ENCODE measurements at regions not wholly inside any gene's neighbourhood (a gene's known extent, or its start where the extent isn't known, plus 50 kb on each side); places are given as distances from the start of the nearest gene placed in this dataset.
A peak's percentile ranks its signal among the peaks of the same experiment; 100 is the strongest.

DNA sequence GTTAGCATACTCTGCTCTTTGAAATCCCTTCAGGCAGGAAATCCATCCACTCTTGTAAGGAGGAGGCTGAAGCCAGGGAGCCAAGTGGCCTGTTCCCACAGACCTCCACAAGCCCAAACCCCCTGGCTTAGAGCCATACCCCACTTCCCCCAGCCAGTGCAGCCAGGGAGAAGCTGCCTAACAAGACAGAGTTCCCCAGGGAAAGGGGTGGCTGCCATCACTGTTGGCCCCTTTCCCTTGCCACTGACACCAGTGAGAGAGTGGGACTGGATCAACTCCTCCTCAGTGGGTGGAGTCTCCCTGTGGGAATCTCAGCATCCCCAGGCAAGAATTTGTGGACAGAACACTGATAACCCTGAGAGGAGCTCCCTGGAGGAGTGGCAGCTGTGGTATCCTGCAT is 389.4 kb downstream of the PABPC4L start:
- no peak overlapping the region for H3K9ac ChIP-seq (ENCODE audit: low read length)
- Mint-ChIP-seq H3K36me3 (ENCODE audit: low read depth, unreplicated experiment) (no peaks in the 10 kb centered on the region), H3K4me3 (ENCODE audit: unreplicated experiment) (no peak overlapping the region), H3K27ac (ENCODE audit: unreplicated experiment) (no peak overlapping the region), H3K4me1 (ENCODE audit: low read depth, unreplicated experiment) (no peaks in the 10 kb centered on the region), H3K27me3 (ENCODE audit: low read depth, unreplicated experiment) (no peaks in the 10 kb centered on the region), H3K9me3 (ENCODE audit: unreplicated experiment) (peaks cover under 1% of the 10 kb centered on the region)
- no peaks in the 10 kb centered on the region for H3K9me3 ChIP-seq (ENCODE audit: insufficient read depth, low read depth, low read length)
- no peak overlapping the region for H3K27ac ChIP-seq (ENCODE audit: low read depth, low read length)
- no peaks in the 10 kb centered on the region for H4K20me1 ChIP-seq (ENCODE audit: insufficient read depth, low read length)
- no peak for TF ChIP-seq EZH2 (IDR thresholded peaks at IDR 0.05; ENCODE audit: insufficient read depth, low read length)
- TF ChIP-seq, protein P1, sequence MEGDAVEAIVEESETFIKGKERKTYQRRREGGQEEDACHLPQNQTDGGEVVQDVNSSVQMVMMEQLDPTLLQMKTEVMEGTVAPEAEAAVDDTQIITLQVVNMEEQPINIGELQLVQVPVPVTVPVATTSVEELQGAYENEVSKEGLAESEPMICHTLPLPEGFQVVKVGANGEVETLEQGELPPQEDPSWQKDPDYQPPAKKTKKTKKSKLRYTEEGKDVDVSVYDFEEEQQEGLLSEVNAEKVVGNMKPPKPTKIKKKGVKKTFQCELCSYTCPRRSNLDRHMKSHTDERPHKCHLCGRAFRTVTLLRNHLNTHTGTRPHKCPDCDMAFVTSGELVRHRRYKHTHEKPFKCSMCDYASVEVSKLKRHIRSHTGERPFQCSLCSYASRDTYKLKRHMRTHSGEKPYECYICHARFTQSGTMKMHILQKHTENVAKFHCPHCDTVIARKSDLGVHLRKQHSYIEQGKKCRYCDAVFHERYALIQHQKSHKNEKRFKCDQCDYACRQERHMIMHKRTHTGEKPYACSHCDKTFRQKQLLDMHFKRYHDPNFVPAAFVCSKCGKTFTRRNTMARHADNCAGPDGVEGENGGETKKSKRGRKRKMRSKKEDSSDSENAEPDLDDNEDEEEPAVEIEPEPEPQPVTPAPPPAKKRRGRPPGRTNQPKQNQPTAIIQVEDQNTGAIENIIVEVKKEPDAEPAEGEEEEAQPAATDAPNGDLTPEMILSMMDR (IDR thresholded peaks at IDR 0.05; ENCODE audit: insufficient read depth, low read depth, low read length) = no peak
- H2AFZ ChIP-seq (ENCODE audit: low read depth, low read length) = no peak overlapping the region
- DNase-seq (ENCODE audit: low read depth) (no peak), FAIRE-seq (no peak)
- H3K4me3 ChIP-seq (ENCODE audit: insufficient read depth, low read depth, low read length) = no peak overlapping the region
- H3K4me2 ChIP-seq (ENCODE audit: low read length) = no peak overlapping the region
- no peaks in the 10 kb centered on the region for H3K27me3 ChIP-seq (ENCODE audit: insufficient read depth, low read length)
- H3K79me2 ChIP-seq (ENCODE audit: insufficient read depth, low read length) = no peaks in the 10 kb centered on the region
- no peaks in the 10 kb centered on the region for H3K36me3 ChIP-seq (ENCODE audit: insufficient read depth, low read length)
- no peaks in the 10 kb centered on the region for H3K4me1 ChIP-seq (ENCODE audit: insufficient read depth, low read length)

DNA sequence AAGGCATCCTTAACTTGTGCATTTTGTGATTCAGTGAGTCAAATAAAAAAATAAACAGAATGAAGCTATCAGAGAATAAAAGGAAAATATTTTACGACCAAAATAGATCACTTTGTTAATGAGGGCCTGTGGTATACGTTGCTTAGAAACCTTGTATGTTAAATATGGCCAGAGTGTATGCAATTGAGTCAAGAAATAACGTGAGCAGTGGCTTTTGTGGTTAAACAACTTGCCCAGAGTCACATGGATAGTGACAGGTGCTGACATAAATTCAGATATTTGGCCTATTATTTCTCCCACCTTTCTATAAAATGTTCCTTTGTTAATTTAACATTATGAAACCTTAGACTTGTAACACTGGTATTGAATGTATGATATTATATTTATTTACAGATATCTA is 393.4 kb downstream of the PABPC4L start:
- Mint-ChIP-seq H3K27ac (ENCODE audit: unreplicated experiment) (no peak overlapping the region), H3K36me3 (ENCODE audit: low read depth, unreplicated experiment) (no peaks in the 10 kb centered on the region), H3K9me3 (ENCODE audit: unreplicated experiment) (no peaks in the 10 kb centered on the region), H3K27me3 (ENCODE audit: low read depth, unreplicated experiment) (no peaks in the 10 kb centered on the region), H3K4me3 (ENCODE audit: unreplicated experiment) (no peak overlapping the region), H3K4me1 (ENCODE audit: low read depth, unreplicated experiment) (no peaks in the 10 kb centered on the region)
- Histone ChIP-seq H3K4me2 (ENCODE audit: low read length) (no peak overlapping the region), H3K9ac (ENCODE audit: low read length) (no peak overlapping the region), H2AFZ (ENCODE audit: low read depth, low read length) (no peak overlapping the region), H4K20me1 (ENCODE audit: insufficient read depth, low read length) (no peaks in the 10 kb centered on the region), H3K9me3 (ENCODE audit: insufficient read depth, low read depth, low read length) (no peaks in the 10 kb centered on the region), H3K4me1 (ENCODE audit: insufficient read depth, low read length) (peaks cover 3% of the 10 kb centered on the region), H3K36me3 (ENCODE audit: insufficient read depth, low read length) (no peaks in the 10 kb centered on the region), H3K79me2 (ENCODE audit: insufficient read depth, low read length) (no peaks in the 10 kb centered on the region), H3K27ac (ENCODE audit: low read depth, low read length) (no peak overlapping the region), H3K4me3 (ENCODE audit: insufficient read depth, low read depth, low read length) (no peak overlapping the region), H3K27me3 (ENCODE audit: insufficient read depth, low read length) (no peaks in the 10 kb centered on the region)
- DNase-seq (ENCODE audit: low read depth) (peak; percentile 39), FAIRE-seq (no peak)
- TF ChIP-seq, protein P1 (IDR thresholded peaks at IDR 0.05; ENCODE audit: insufficient read depth, low read depth, low read length) = no peak
- no peak for TF ChIP-seq EZH2 (IDR thresholded peaks at IDR 0.05; ENCODE audit: insufficient read depth, low read length)

DNA sequence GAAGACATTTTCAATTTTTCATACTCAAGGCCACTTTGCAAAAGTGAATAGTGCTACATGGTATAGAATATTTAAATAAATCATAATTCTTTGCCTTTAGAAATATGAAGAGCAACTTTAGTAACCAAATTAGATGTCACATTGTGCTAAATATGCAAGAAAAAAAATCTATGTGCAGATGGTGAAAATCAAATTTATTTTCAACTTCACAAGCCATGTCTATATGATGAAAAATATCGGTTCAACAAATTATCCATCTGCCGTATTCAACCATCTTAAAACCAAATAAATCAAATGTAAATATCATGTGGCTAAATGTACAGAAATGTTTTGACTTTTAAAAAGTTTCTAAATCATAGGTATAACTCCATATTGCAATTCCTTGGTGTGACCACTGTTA is 398.2 kb downstream of the PABPC4L start:
- peaks cover 9% of the 10 kb centered on the region for H3K4me1 ChIP-seq (ENCODE audit: insufficient read depth, low read length)
- FAIRE-seq (no peak), DNase-seq (ENCODE audit: low read depth) (no peak)
- H3K27ac Mint-ChIP-seq (ENCODE audit: unreplicated experiment) = no peak overlapping the region
- no peak overlapping the region for H3K4me3 Mint-ChIP-seq (ENCODE audit: unreplicated experiment)
- H3K79me2 ChIP-seq (ENCODE audit: insufficient read depth, low read length) = no peaks in the 10 kb centered on the region
- no peaks in the 10 kb centered on the region for H3K36me3 Mint-ChIP-seq (ENCODE audit: low read depth, unreplicated experiment)
- H3K4me1 Mint-ChIP-seq (ENCODE audit: low read depth, unreplicated experiment) = peaks cover 3% of the 10 kb centered on the region
- H3K27me3 Mint-ChIP-seq (ENCODE audit: low read depth, unreplicated experiment) = no peaks in the 10 kb centered on the region
- no peak overlapping the region for H3K9ac ChIP-seq (ENCODE audit: low read length)
- H3K36me3 ChIP-seq (ENCODE audit: insufficient read depth, low read length) = no peaks in the 10 kb centered on the region
- no peaks in the 10 kb centered on the region for H3K9me3 Mint-ChIP-seq (ENCODE audit: unreplicated experiment)
- H2AFZ ChIP-seq (ENCODE audit: low read depth, low read length) = no peak overlapping the region
- H3K4me3 ChIP-seq (ENCODE audit: insufficient read depth, low read depth, low read length) = no peak overlapping the region
- no peaks in the 10 kb centered on the region for H4K20me1 ChIP-seq (ENCODE audit: insufficient read depth, low read length)
- TF ChIP-seq EZH2 (IDR thresholded peaks at IDR 0.05; ENCODE audit: insufficient read depth, low read length) = no peak
- TF ChIP-seq, protein P1 (IDR thresholded peaks at IDR 0.05; ENCODE audit: insufficient read depth, low read depth, low read length) = no peak
- no peaks in the 10 kb centered on the region for H3K9me3 ChIP-seq (ENCODE audit: insufficient read depth, low read depth, low read length)
- no peaks in the 10 kb centered on the region for H3K27me3 ChIP-seq (ENCODE audit: insufficient read depth, low read length)
- H3K4me2 ChIP-seq (ENCODE audit: low read length) = no peak overlapping the region
- no peak overlapping the region for H3K27ac ChIP-seq (ENCODE audit: low read depth, low read length)
